HG03139 (cell line): ENCODE measurements at regions not wholly inside any gene's neighbourhood (a gene's known extent, or its start where the extent isn't known, plus 50 kb on each side); places are given as distances from the start of the nearest gene placed in this dataset.

ENCODE experiments used
- ATAC-seq: cut with Tn5 transposase; IDR thresholded peaks from one replicate; pipeline ENCODE4 v1.9.1; 2021; ENCODE audit not compliant: unreplicated experiment

- ATAC-seq = no peak
Observed at GRCh38 chr15:69994429-69995205, 103.1 kb downstream of the TLE3 start.

GRCh38 chr15:69996321-69997160 is 101.2 kb downstream of the TLE3 start:
- no peak for ATAC-seq

GRCh38 chr15:69997161-69997485 is 100.6 kb downstream of the TLE3 start:
- no peak for ATAC-seq
